Activated CD8-positive, alpha-beta memory T cell treated with anti-CD3 and anti-CD28 coated beads, Interleukin-2, amount 50 U/mL, for 24 hours (primary cell): ENCODE measurements at regions not wholly inside any gene's neighbourhood (a gene's known extent, or its start where the extent isn't known, plus 50 kb on each side); places are given as distances from the start of the nearest gene placed in this dataset.
"Not testable (repeated sequence)": the region's sequence is repeated elsewhere in the genome, so short reads cannot be mapped to it uniquely, and the experiment has no call there.

Experiments used
- DNase-seq: peaks from one replicate; pipeline ENCODE4 v3.0.0-alpha.2; 2020; ENCODE audit errors: extremely low read depth

DNA sequence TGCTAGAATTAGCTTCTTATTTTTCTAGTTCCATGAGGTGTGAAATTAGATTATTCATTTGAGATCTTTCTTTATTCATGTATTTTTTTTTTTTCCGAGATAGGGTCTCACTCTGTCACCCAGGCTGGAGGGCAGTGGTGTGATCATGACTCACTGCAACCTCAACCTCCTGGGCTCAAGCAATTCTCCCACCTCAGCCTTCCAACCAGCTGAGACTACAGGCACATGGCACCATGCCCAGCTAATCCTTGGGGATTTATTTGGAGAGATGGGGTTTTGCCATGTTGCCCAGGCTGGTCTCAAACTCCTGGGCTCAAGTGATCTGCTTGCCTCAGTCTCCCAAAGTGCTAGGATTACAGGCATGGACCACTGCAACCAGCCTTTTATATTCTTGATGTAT is 653.0 kb downstream of the ADCYAP1 start:
- DNase-seq, result not testable (repeated sequence)

DNA sequence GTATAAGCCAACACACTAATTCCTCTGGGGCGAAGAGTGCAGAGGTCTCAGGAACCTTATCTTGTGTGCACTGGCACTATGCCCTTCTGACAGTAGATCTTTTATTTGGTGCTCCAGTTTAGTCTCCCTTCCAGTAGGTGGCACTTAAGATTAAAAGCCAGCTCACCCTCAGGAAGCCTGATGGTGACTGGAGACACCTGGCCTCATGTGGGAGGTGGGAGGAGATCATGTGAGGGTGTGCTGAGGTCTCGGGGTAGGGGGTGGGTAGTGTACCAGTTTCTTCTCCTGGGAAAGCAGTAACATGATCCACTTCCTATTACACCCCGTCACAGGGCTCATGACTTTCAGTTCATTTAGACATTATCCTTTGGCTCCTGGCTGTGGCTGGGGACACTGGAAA is 654.9 kb downstream of the ADCYAP1 start:
- no peak for DNase-seq

- DNase-seq, result no peak
These were observed 660.1 kb downstream of the ADCYAP1 start for GRCh38 chr18:1564793-1565192.

GRCh38 chr18:1571206-1571605 is 666.5 kb downstream of the ADCYAP1 start:
- no peak for DNase-seq

GRCh38 chr18:1573732-1574131 is 669.1 kb downstream of the ADCYAP1 start:
- DNase-seq, result no peak

GRCh38 chr18:1575084-1575483 is 670.4 kb downstream of the ADCYAP1 start:
- DNase-seq, result no peak

DNA sequence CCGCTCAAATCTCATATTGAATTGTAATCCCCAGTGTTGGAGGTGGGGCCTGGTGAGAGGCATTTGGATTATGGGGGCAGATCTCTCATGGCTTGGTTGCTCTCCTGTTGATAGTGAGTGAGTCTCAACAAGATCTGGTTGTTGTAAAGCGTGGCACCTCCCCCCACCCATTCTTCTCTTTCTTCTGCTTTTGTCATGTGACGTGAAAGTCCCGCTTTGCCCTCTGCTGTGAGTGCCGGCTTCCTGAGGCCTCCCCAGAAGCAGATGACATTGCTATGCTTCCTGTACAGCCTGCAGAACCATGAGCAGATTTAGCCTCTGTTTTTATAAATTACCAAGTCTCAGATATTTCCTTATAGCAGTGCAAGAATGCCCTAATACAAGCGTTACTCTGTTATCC is 673.8 kb downstream of the ADCYAP1 start:
- DNase-seq, result no peak

DNA sequence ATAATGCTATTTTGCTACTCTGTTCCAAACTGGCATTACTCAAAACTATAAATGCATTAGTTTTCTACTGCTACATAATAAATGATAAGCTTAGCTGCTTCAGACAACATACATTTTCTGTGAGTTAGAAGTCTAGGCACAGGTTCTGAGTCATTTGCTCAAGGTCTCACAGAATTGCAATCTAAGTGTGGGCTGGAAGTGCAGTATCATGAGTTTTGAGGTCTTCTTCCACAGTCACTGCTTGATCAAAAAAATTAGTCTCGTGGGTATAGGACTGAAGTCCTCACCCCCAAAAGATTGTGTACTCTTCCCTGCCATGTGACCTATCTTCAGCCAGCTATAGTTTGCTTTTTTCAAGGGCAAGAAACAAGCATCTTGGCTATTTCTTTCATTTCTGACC is 676.9 kb downstream of the ADCYAP1 start:
- no peak for DNase-seq

- no peak for DNase-seq
These were observed 681.3 kb downstream of the ADCYAP1 start for GRCh38 chr18:1585881-1586488.

DNA sequence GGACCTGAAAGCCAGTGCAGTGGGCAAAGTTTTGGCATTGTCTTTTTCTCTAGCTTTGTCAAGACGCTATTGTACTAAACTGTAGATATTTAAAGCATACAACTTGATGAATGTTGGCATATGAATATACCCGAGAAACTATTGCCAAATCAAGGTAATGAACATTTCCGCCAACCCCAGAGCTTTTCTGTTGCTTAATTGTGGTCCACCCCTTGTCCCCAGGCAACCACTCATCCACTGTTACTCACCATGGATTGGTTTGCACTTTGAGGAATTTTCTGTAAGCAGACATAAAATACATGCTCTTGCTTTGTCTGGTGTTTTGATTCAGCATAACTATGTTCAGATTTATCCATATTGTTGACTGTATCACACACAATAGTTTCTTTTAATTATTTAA is 688.4 kb downstream of the ADCYAP1 start:
- DNase-seq, result no peak

- no peak for DNase-seq
These were observed 690.5 kb downstream of the ADCYAP1 start for GRCh38 chr18:1595195-1595594.

GRCh38 chr18:1599196-1599595 is 694.5 kb downstream of the ADCYAP1 start:
- DNase-seq, result no peak

DNA sequence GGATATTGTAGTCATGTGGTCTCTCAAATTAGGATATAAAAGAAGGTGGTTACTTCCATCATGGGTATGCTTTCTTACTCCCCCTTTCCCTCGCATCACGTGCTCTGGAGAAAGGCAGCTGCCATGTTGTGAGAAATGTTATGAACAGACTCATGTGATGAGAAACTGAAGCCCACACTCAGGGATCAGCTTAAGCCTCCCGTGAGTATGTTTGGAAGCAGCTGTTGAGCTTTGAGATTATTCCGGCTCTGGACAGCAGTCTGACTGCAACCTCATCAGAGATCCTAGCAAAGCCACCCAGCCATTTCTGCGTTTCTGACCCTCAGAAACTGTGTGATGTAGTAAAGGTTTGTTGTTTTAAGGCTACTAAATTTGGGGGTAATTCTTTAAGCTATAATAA is 700.1 kb downstream of the ADCYAP1 start:
- DNase-seq, result no peak

DNA sequence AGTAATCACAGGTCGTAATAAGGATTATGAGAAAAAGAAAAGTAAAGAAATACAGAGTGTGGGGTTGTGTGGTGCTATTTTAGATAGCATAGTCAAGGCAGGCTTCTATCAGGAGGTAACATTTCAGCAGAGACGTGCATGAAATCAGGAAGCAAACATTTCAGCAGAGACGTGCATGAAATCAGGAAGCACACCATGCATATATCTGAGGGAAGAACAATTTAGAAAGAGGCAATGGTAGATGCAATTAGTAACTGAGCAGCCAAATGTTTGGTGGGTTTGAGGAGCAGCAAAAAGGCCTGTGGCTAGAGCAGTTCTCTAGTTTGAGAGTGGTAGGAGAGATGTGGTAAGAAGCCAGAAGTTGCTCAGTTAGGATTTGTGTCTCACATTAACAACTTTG is 713.7 kb downstream of the ADCYAP1 start:
- DNase-seq, result no peak

DNA sequence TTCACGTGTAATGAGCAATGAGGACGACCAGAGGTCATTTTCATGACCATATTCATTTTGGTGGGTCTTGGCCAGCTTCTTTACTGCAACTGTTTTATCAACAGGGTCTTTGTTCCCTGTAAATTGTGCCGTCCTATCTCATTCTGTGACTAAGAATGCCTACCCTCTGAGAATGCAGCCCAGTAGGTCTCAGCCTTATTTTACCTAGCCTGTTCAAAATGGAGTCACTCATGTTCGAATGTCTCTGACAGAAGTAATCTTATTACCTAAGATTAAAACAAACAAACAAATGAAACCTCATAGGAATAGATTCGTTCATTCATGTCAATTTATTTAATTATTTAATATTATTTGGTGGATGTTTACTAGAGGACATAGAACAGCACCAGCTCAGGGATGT is 714.8 kb downstream of the ADCYAP1 start:
- DNase-seq, result no peak

DNA sequence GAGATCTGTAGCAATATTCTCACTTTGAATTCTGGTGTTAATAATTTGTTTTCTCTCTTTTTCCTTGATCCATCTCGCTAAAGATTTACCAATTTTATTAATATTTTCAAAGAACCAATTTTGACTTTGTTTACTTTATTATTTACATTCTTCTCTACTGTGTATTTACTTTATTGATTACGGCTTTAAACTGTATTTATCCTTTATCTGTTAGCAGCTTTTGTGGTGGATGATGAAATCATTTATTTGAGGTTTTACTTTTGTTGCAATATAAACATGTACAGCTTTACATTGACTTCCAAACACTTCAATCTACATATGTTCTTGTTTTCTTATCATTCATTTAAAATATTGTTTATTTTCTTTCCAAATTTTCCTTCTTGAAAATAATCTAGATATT is 719.9 kb downstream of the ADCYAP1 start:
- DNase-seq, result no peak

GRCh38 chr18:1627494-1627893 is 722.8 kb downstream of the ADCYAP1 start:
- no peak for DNase-seq

- no peak for DNase-seq
These were observed 744.0 kb downstream of the ADCYAP1 start for GRCh38 chr18:1648712-1649111.

GRCh38 chr18:1652018-1652417 is 747.3 kb downstream of the ADCYAP1 start:
- DNase-seq, result no peak

- no peak for DNase-seq
These were observed 749.2 kb downstream of the ADCYAP1 start for GRCh38 chr18:1653873-1654272.

GRCh38 chr18:1657876-1658275 is 753.2 kb downstream of the ADCYAP1 start:
- DNase-seq, result no peak

GRCh38 chr18:1658908-1659566 is 754.4 kb downstream of the ADCYAP1 start:
- no peak for DNase-seq

- DNase-seq, result no peak
These were observed 759.4 kb downstream of the ADCYAP1 start for GRCh38 chr18:1663879-1664705.
